Epithelial cell of proximal tubule (primary cell): ENCODE measurements at regions not wholly inside any gene's neighbourhood (a gene's known extent, or its start where the extent isn't known, plus 50 kb on each side); places are given as distances from the start of the nearest gene placed in this dataset.

Experiments used
- DNase-seq: peaks from one replicate; pipeline ENCODE4 v3.0.0-alpha.2; 2011; ENCODE audit warnings: low read depth
- H3K4me3 ChIP-seq: 2 replicates; pipeline ENCODE4 v1.5.1; 2011; ENCODE audit warnings: low read depth, mild to moderate bottlenecking, low read length
- CTCF ChIP-seq: conservative IDR thresholded peaks from 2 replicates; pipeline ENCODE4 v1.5.1; 2012; ENCODE audit warnings: low read depth, mild to moderate bottlenecking, low read length

- TF ChIP-seq CTCF: no peak
- H3K4me3 ChIP-seq: no peak overlapping the region
- no peak for DNase-seq
These were observed 136.2 kb upstream of the RASSF8 start for GRCh38 chr12:25822281-25822680.

GRCh38 chr12:25824734-25825133 lies 133.7 kb upstream of the RASSF8 start:
- H3K4me3 ChIP-seq: no peak overlapping the region
- TF ChIP-seq CTCF: no peak
- DNase-seq: no peak

- DNase-seq: no peak
- TF ChIP-seq CTCF: peak; percentile 29
- no peak overlapping the region for H3K4me3 ChIP-seq
These were observed 133.0 kb upstream of the RASSF8 start for GRCh38 chr12:25825446-25825845.

GRCh38 chr12:25827141-25827540 lies 131.3 kb upstream of the RASSF8 start:
- H3K4me3 ChIP-seq: no peak overlapping the region
- TF ChIP-seq CTCF: no peak
- DNase-seq: no peak

GRCh38 chr12:25827747-25828146 lies 130.7 kb upstream of the RASSF8 start:
- no peak overlapping the region for H3K4me3 ChIP-seq
- TF ChIP-seq CTCF: no peak
- no peak for DNase-seq

GRCh38 chr12:25828188-25828587 lies 130.3 kb upstream of the RASSF8 start:
- no peak overlapping the region for H3K4me3 ChIP-seq
- no peak for TF ChIP-seq CTCF
- no peak for DNase-seq

GRCh38 chr12:25829192-25829591 lies 129.3 kb upstream of the RASSF8 start:
- DNase-seq: no peak
- no peak overlapping the region for H3K4me3 ChIP-seq
- no peak for TF ChIP-seq CTCF
